Prostate gland (tissue), 2 donors: ENCODE measurements at regions not wholly inside any gene's neighbourhood (a gene's known extent, or its start where the extent isn't known, plus 50 kb on each side); places are given as distances from the start of the nearest gene placed in this dataset.

Experiments
- POLR2A ChIP-seq: fragments of 450-650 bp; IDR thresholded peaks from one replicate; pipeline ENCODE4 v1.6.1; 2016; ENCODE audit warnings: antibody characterized with exemption, mild to moderate bottlenecking
- POLR2AphosphoS5 ChIP-seq: sonication (generic); formaldehyde crosslinking; IDR thresholded peaks from one replicate; pipeline ENCODE4 v1.6.1; 2017; ENCODE audit warnings: antibody characterized with exemption
- TF ChIP-seq, protein P1 (sequence below), 4 experiments: fragments of 200-600 bp in 2 of 4; fragments of 450-650 bp in 2 of 4; sonication (generic) in 2 of 4; IDR thresholded peaks; 1 replicate in 3 of 4; 2 replicates in 1 of 4; pipeline ENCODE4 v1.5.1; 2016 to 2019; ENCODE audit warnings: antibody characterized with exemption in 4 of 4, mild to moderate bottlenecking in 2 of 4, moderate library complexity in 2 of 4

DNA sequence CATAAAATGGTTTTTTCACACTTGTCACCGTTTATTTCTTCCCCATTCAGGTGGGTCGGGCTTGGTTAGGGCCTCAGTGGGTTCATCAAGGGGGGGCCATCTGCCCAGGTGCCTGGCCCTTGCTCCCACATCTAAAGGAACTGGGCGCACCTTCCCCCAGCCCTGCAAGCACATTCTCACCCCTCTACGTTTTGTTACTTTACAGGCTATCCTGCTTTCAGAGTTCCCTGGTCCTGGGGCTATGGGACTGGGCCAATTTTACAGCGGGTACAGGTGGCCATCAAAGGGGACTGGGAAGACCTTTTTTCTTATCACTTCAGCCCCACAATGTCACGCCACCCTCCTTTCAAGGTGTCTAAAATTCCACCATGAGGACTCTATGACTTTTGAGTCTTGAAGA lies 71.8 kb upstream of the HAAO start:
- TF ChIP-seq, protein P1, sequence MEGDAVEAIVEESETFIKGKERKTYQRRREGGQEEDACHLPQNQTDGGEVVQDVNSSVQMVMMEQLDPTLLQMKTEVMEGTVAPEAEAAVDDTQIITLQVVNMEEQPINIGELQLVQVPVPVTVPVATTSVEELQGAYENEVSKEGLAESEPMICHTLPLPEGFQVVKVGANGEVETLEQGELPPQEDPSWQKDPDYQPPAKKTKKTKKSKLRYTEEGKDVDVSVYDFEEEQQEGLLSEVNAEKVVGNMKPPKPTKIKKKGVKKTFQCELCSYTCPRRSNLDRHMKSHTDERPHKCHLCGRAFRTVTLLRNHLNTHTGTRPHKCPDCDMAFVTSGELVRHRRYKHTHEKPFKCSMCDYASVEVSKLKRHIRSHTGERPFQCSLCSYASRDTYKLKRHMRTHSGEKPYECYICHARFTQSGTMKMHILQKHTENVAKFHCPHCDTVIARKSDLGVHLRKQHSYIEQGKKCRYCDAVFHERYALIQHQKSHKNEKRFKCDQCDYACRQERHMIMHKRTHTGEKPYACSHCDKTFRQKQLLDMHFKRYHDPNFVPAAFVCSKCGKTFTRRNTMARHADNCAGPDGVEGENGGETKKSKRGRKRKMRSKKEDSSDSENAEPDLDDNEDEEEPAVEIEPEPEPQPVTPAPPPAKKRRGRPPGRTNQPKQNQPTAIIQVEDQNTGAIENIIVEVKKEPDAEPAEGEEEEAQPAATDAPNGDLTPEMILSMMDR (IDR thresholded peaks at IDR 0.05) = no peak
- no peak for TF ChIP-seq POLR2A
- TF ChIP-seq POLR2AphosphoS5 = no peak
